Astrocyte (in vitro differentiated cells and primary cell): ENCODE measurements at regions not wholly inside any gene's neighbourhood (a gene's known extent, or its start where the extent isn't known, plus 50 kb on each side); places are given as distances from the start of the nearest gene placed in this dataset.

ENCODE experiments used
- EZH2 ChIP-seq: IDR thresholded peaks from 2 replicates; pipeline ENCODE4 v1.6.1; 2012; ENCODE audit warnings: mild to moderate bottlenecking, low read length, inconsistent platforms; ENCODE audit not compliant: insufficient read depth
- TF ChIP-seq, protein P1 (sequence below): IDR thresholded peaks from 2 replicates; pipeline ENCODE4 v1.5.1; 2011; ENCODE audit warnings: low read depth, mild to moderate bottlenecking, inconsistent platforms, low read length, moderate library complexity; ENCODE audit not compliant: insufficient read depth

DNA sequence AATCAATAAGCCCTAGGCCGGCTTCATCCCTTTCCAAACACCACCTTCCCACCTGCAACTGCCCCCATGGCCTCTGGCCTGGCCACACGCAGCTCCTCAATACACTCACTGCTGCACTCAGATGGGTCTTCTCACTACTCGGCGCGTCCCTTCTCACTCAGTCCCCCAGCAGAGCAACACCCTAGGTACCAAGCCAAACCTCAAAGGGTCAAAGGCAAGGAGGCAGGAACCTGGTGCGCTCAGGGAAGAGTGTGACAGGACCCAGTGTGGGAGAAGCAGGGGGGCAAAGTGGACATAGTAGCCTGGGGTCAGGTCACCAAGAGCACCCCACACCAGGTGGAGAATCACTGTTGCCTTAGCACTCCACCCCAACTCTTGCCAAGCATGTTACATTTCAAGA is 90.6 kb downstream of the TTC32 start:
- TF ChIP-seq, protein P1, sequence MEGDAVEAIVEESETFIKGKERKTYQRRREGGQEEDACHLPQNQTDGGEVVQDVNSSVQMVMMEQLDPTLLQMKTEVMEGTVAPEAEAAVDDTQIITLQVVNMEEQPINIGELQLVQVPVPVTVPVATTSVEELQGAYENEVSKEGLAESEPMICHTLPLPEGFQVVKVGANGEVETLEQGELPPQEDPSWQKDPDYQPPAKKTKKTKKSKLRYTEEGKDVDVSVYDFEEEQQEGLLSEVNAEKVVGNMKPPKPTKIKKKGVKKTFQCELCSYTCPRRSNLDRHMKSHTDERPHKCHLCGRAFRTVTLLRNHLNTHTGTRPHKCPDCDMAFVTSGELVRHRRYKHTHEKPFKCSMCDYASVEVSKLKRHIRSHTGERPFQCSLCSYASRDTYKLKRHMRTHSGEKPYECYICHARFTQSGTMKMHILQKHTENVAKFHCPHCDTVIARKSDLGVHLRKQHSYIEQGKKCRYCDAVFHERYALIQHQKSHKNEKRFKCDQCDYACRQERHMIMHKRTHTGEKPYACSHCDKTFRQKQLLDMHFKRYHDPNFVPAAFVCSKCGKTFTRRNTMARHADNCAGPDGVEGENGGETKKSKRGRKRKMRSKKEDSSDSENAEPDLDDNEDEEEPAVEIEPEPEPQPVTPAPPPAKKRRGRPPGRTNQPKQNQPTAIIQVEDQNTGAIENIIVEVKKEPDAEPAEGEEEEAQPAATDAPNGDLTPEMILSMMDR = no peak
- no peak for TF ChIP-seq EZH2
